ENCODE measurements at regions not wholly inside any gene's neighbourhood (a gene's known extent, or its start where the extent isn't known, plus 50 kb on each side); places are given as distances from the start of the nearest gene placed in this dataset.
"Not testable (repeated sequence)": the region's sequence is repeated elsewhere in the genome, so short reads cannot be mapped to it uniquely, and the experiment has no call there.

GRCh38 chr1:87413846-87414245 is 85.2 kb downstream of the LMO4 start:
- H3K36me3 ChIP-seq (ENCODE audit: control insufficient read depth, insufficient read depth, low read length); H3K27me3 ChIP-seq (replicated peaks; ENCODE audit: control insufficient read depth, insufficient read depth, low read length, poor library complexity, severe bottlenecking); H3K4me1 ChIP-seq (ENCODE audit: control insufficient read depth, insufficient read depth, low read length, poor library complexity, severe bottlenecking); H3K4me3 ChIP-seq (ENCODE audit: insufficient read depth, low read depth, low read length, poor library complexity, severe bottlenecking); DNase-seq; H3K27ac ChIP-seq (ENCODE audit: insufficient read depth, low read length, poor library complexity, severe bottlenecking); H3K9me3 ChIP-seq (ENCODE audit: control insufficient read depth, low read length): not testable (repeated sequence)

GRCh38 chr1:87418048-87418447 is 89.4 kb downstream of the LMO4 start:
- DNase-seq: no peak
- no peaks in the 10 kb centered on the region for H3K36me3 ChIP-seq (ENCODE audit: control insufficient read depth, insufficient read depth, low read length)

GRCh38 chr1:87421809-87422208 is 93.1 kb downstream of the LMO4 start:
- Histone ChIP-seq H3K9me3 (ENCODE audit: control insufficient read depth, low read length) (no peaks in the 10 kb centered on the region), H3K4me3 (ENCODE audit: insufficient read depth, low read depth, low read length, poor library complexity, severe bottlenecking) (no peak overlapping the region), H3K27me3 (replicated peaks; ENCODE audit: control insufficient read depth, insufficient read depth, low read length, poor library complexity, severe bottlenecking) (no peaks in the 10 kb centered on the region), H3K36me3 (ENCODE audit: control insufficient read depth, insufficient read depth, low read length) (no peaks in the 10 kb centered on the region), H3K4me1 (ENCODE audit: control insufficient read depth, insufficient read depth, low read length, poor library complexity, severe bottlenecking) (no peaks in the 10 kb centered on the region), H3K27ac (ENCODE audit: insufficient read depth, low read length, poor library complexity, severe bottlenecking) (no peak overlapping the region)
- DNase-seq: no peak

More at GRCh38 chr1:87418048-87418447, 89.4 kb downstream of the LMO4 start:
- Histone ChIP-seq H3K4me1 (ENCODE audit: control insufficient read depth, insufficient read depth, low read length, poor library complexity, severe bottlenecking) (no peaks in the 10 kb centered on the region), H3K9me3 (ENCODE audit: control insufficient read depth, low read length) (no peaks in the 10 kb centered on the region), H3K27ac (ENCODE audit: insufficient read depth, low read length, poor library complexity, severe bottlenecking) (no peak overlapping the region), H3K27me3 (replicated peaks; ENCODE audit: control insufficient read depth, insufficient read depth, low read length, poor library complexity, severe bottlenecking) (no peaks in the 10 kb centered on the region), H3K4me3 (ENCODE audit: insufficient read depth, low read depth, low read length, poor library complexity, severe bottlenecking) (no peak overlapping the region)

- Histone ChIP-seq H3K4me1 (ENCODE audit: control insufficient read depth, insufficient read depth, low read length, poor library complexity, severe bottlenecking) (no peaks in the 10 kb centered on the region), H3K9me3 (ENCODE audit: control insufficient read depth, low read length) (no peaks in the 10 kb centered on the region), H3K36me3 (ENCODE audit: control insufficient read depth, insufficient read depth, low read length) (no peaks in the 10 kb centered on the region), H3K4me3 (ENCODE audit: insufficient read depth, low read depth, low read length, poor library complexity, severe bottlenecking) (no peak overlapping the region), H3K27ac (ENCODE audit: insufficient read depth, low read length, poor library complexity, severe bottlenecking) (no peak overlapping the region), H3K27me3 (replicated peaks; ENCODE audit: control insufficient read depth, insufficient read depth, low read length, poor library complexity, severe bottlenecking) (no peaks in the 10 kb centered on the region)
- no peak for DNase-seq
Measured at GRCh38 chr1:87424541-87424940, 95.9 kb downstream of the LMO4 start.

- Histone ChIP-seq H3K36me3 (ENCODE audit: control insufficient read depth, insufficient read depth, low read length) (no peaks in the 10 kb centered on the region), H3K27me3 (replicated peaks; ENCODE audit: control insufficient read depth, insufficient read depth, low read length, poor library complexity, severe bottlenecking) (no peaks in the 10 kb centered on the region), H3K4me3 (ENCODE audit: insufficient read depth, low read depth, low read length, poor library complexity, severe bottlenecking) (no peak overlapping the region), H3K9me3 (ENCODE audit: control insufficient read depth, low read length) (no peaks in the 10 kb centered on the region), H3K4me1 (ENCODE audit: control insufficient read depth, insufficient read depth, low read length, poor library complexity, severe bottlenecking) (no peaks in the 10 kb centered on the region), H3K27ac (ENCODE audit: insufficient read depth, low read length, poor library complexity, severe bottlenecking) (no peak overlapping the region)
- no peak for DNase-seq
Measured at GRCh38 chr1:87426463-87427249, 98.0 kb downstream of the LMO4 start.

- Histone ChIP-seq H3K27ac (ENCODE audit: insufficient read depth, low read length, poor library complexity, severe bottlenecking) (no peak overlapping the region), H3K9me3 (ENCODE audit: control insufficient read depth, low read length) (no peaks in the 10 kb centered on the region), H3K4me1 (ENCODE audit: control insufficient read depth, insufficient read depth, low read length, poor library complexity, severe bottlenecking) (no peaks in the 10 kb centered on the region), H3K4me3 (ENCODE audit: insufficient read depth, low read depth, low read length, poor library complexity, severe bottlenecking) (no peak overlapping the region), H3K36me3 (ENCODE audit: control insufficient read depth, insufficient read depth, low read length) (no peaks in the 10 kb centered on the region), H3K27me3 (replicated peaks; ENCODE audit: control insufficient read depth, insufficient read depth, low read length, poor library complexity, severe bottlenecking) (no peaks in the 10 kb centered on the region)
- DNase-seq: no peak
Measured at GRCh38 chr1:87428367-87428766, 99.7 kb downstream of the LMO4 start.

DNA sequence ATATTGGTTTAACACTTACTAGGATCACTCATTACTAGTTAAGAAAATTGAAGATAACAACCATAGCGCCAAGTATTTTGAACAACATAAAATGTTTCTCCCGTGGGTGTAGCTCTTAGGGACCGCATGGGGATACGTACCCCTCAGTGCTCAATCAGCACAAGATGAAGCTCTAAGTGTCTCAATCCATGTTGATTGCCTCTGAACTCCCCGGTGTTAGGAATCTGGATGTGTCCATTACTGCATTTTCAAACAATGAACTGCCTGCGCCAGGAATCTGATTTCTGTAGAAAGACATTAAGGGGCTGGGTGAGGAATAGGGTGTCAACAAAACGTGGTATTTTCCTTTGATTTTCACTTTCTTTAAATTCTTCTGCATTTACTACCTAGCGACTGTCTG is 100.2 kb downstream of the LMO4 start:
- no peak overlapping the region for H3K27ac ChIP-seq (ENCODE audit: insufficient read depth, low read length, poor library complexity, severe bottlenecking)
- H3K36me3 ChIP-seq (ENCODE audit: control insufficient read depth, insufficient read depth, low read length): no peaks in the 10 kb centered on the region
- H3K4me1 ChIP-seq (ENCODE audit: control insufficient read depth, insufficient read depth, low read length, poor library complexity, severe bottlenecking): no peaks in the 10 kb centered on the region
- H3K27me3 ChIP-seq (replicated peaks; ENCODE audit: control insufficient read depth, insufficient read depth, low read length, poor library complexity, severe bottlenecking): no peaks in the 10 kb centered on the region
- no peak overlapping the region for H3K4me3 ChIP-seq (ENCODE audit: insufficient read depth, low read depth, low read length, poor library complexity, severe bottlenecking)
- no peaks in the 10 kb centered on the region for H3K9me3 ChIP-seq (ENCODE audit: control insufficient read depth, low read length)
- DNase-seq: no peak

GRCh38 chr1:87432685-87433084 is 104.0 kb downstream of the LMO4 start:
- H3K4me3 ChIP-seq (ENCODE audit: insufficient read depth, low read depth, low read length, poor library complexity, severe bottlenecking): no peak overlapping the region
- DNase-seq: no peak
- H3K27ac ChIP-seq (ENCODE audit: insufficient read depth, low read length, poor library complexity, severe bottlenecking): no peak overlapping the region
- no peaks in the 10 kb centered on the region for H3K9me3 ChIP-seq (ENCODE audit: control insufficient read depth, low read length)
- H3K27me3 ChIP-seq (replicated peaks; ENCODE audit: control insufficient read depth, insufficient read depth, low read length, poor library complexity, severe bottlenecking): no peaks in the 10 kb centered on the region
- no peaks in the 10 kb centered on the region for H3K36me3 ChIP-seq (ENCODE audit: control insufficient read depth, insufficient read depth, low read length)
- no peaks in the 10 kb centered on the region for H3K4me1 ChIP-seq (ENCODE audit: control insufficient read depth, insufficient read depth, low read length, poor library complexity, severe bottlenecking)

DNA sequence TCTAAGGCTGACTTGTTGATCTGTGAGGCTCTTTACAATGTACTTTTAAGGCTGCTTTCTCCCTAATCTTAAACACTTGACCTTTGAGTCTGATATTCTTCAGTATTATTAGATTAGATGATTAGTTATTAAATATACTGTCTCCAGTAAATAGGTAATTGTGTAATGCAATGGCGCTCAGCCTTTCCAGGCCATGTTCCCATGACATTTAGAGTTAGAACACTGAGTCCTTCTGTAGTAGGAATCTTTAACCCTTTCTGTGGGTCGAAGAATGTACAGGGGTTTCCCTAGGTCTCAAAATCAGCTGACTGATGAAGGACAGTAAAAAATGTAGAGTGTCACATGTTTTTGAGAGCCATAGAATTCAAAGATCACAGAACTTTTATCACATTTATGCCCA is 104.4 kb downstream of the LMO4 start:
- not testable (repeated sequence) for H3K4me3 ChIP-seq (ENCODE audit: insufficient read depth, low read depth, low read length, poor library complexity, severe bottlenecking); H3K27me3 ChIP-seq (replicated peaks; ENCODE audit: control insufficient read depth, insufficient read depth, low read length, poor library complexity, severe bottlenecking); H3K36me3 ChIP-seq (ENCODE audit: control insufficient read depth, insufficient read depth, low read length); H3K27ac ChIP-seq (ENCODE audit: insufficient read depth, low read length, poor library complexity, severe bottlenecking); H3K4me1 ChIP-seq (ENCODE audit: control insufficient read depth, insufficient read depth, low read length, poor library complexity, severe bottlenecking); H3K9me3 ChIP-seq (ENCODE audit: control insufficient read depth, low read length); DNase-seq

DNA sequence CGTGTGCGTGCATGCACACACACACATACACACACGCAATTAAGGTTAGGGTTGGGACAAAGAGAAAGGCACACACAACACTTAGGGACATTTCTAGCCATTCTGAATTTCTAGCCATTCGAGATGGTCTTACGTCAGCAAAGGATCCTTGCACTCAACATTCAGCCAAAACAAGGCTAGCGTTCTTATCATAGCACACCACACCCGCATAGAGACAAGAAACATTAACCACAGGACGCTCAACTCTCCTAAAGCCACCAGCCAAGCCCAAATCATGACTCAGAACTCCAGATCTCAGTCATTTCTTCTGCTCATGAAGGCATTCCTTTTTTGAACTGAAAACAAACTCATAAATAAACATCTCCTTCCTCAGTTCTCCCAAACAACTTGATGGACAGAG is 106.8 kb downstream of the LMO4 start:
- Histone ChIP-seq H3K27me3 (replicated peaks; ENCODE audit: control insufficient read depth, insufficient read depth, low read length, poor library complexity, severe bottlenecking) (no peaks in the 10 kb centered on the region), H3K27ac (ENCODE audit: insufficient read depth, low read length, poor library complexity, severe bottlenecking) (no peak overlapping the region), H3K4me3 (ENCODE audit: insufficient read depth, low read depth, low read length, poor library complexity, severe bottlenecking) (no peak overlapping the region), H3K4me1 (ENCODE audit: control insufficient read depth, insufficient read depth, low read length, poor library complexity, severe bottlenecking) (no peaks in the 10 kb centered on the region), H3K9me3 (ENCODE audit: control insufficient read depth, low read length) (no peaks in the 10 kb centered on the region), H3K36me3 (ENCODE audit: control insufficient read depth, insufficient read depth, low read length) (no peaks in the 10 kb centered on the region)
- DNase-seq: no peak

Measured in effector memory CD4-positive, alpha-beta T cell (primary cell).